ENCODE measurements at regions not wholly inside any gene's neighbourhood (a gene's known extent, or its start where the extent isn't known, plus 50 kb on each side); places are given as distances from the start of the nearest gene placed in this dataset.

DNA sequence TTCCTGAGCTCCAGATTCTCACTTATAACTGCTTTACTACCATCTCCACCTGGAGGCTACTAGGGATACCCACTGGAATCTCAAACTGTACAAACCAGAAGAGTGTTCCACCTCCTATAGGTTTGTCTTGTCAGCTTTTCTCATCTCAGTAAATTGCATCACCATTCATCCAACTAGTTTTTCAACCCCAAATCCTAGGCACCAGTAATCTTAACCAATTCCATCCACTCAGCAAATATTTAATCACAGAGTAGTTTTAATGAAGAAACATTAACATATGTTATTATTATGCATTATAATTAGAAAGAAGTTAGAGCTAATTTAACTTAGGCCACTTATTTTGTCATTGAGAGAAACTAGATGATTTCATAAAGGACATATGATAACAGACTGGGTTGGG, 635.0 kb downstream of the DCDC2C start:
- Histone ChIP-seq H3K9me3 (ENCODE audit: control insufficient read depth, insufficient read depth, low read length) (no peaks in the 10 kb centered on the region; the same call in 1 of the 2 replicates), H3K36me3 (ENCODE audit: insufficient read depth, low read length) (no peaks in the 10 kb centered on the region), H3K4me1 (ENCODE audit: insufficient read depth, low read length) (no peaks in the 10 kb centered on the region; the same call in 1 of the 2 replicates), H3K9ac (ENCODE audit: low read depth, low read length) (no peak overlapping the region)

DNA sequence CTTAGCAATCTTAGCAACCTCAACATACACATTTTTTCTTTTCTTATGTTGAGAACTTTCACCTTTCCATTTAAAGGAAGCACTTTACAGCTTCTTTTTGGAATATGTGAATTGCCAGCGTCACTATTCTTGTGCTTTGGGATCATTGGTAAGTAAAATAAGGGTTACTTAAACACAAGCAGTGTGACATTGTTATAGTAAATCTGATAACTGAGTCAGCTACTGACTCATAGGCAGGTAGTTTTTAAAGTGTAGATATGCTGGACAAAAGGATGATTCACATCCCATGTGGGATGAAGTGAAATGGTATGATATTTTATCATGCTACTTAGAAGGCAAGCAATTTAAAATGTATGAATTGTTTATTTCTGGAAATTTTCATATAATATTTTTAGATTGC, 637.2 kb downstream of the DCDC2C start:
- H3K9me3 ChIP-seq (ENCODE audit: control insufficient read depth, insufficient read depth, low read length), result no peaks in the 10 kb centered on the region; the same call in 1 of the 2 replicates
- no peaks in the 10 kb centered on the region; the same call in 1 of the 2 replicates for H3K4me1 ChIP-seq (ENCODE audit: insufficient read depth, low read length)
- H3K36me3 ChIP-seq (ENCODE audit: insufficient read depth, low read length), result no peaks in the 10 kb centered on the region
- H3K9ac ChIP-seq (ENCODE audit: low read depth, low read length), result no peak overlapping the region

DNA sequence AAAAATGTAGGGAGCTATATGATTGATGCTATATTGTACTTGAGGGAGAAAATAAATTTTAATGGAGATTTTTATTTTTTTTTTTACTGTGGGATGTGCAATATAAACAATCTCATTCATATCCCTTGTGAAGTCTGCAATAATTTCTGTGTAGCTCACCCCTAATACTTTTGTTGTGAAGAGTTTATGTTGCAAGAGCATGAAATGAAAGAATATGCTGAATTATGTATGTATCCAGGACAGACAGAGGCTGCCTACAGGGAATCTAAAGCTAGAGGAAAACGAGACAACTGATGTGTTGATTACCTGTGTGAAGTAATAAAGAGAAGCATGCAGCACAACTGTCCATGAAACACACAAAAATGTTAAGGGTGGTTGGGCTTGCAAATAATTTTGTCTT, 643.3 kb downstream of the DCDC2C start:
- Histone ChIP-seq H3K36me3 (ENCODE audit: insufficient read depth, low read length) (no peaks in the 10 kb centered on the region), H3K9ac (ENCODE audit: low read depth, low read length) (no peak overlapping the region), H3K9me3 (ENCODE audit: control insufficient read depth, insufficient read depth, low read length) (no peaks in the 10 kb centered on the region; the same call in 1 of the 2 replicates), H3K4me1 (ENCODE audit: insufficient read depth, low read length) (no peaks in the 10 kb centered on the region)

DNA sequence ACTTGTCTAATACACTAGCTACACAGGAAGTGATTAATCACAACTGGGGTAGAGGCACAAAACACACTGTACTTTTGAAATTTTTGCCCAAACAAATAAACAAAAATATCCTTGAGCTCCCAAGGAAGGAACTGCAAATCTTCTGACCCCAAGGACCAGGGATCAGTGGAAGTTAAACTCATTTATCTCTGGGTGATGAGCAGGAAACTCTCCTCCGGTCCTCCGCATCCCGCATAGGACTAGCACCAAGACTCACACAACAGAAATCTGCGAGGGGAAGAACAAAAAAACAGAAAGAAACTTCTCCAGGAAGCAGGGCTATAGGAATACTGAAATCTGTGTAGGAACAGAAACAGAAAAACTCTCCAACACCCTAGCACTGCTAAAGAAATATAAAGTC, 650.3 kb downstream of the DCDC2C start:
- H3K9me3 ChIP-seq (ENCODE audit: control insufficient read depth, insufficient read depth, low read length), result no peaks in the 10 kb centered on the region
- no peaks in the 10 kb centered on the region for H3K36me3 ChIP-seq (ENCODE audit: insufficient read depth, low read length)
- H3K9ac ChIP-seq (ENCODE audit: low read depth, low read length), result no peak overlapping the region
- H3K4me1 ChIP-seq (ENCODE audit: insufficient read depth, low read length), result no peaks in the 10 kb centered on the region

DNA sequence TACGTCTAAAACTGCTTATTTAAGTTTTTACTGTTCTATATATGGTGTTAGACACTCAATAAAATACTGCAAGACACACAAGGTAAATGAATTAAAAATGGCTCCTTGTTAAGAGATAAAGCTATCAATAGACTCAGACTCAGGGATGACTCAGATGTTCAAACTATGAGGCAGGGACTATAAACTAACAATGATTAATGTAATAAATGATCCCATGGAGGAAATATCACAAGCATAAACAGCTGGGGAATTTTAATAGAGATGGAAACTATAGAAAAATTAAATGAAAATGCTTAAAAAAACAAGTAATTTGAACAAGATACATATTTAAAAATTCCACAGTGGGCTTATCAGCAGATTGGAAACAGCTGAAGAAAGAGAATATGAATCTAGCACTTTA, 650.8 kb downstream of the DCDC2C start:
- Histone ChIP-seq H3K9ac (ENCODE audit: low read depth, low read length) (no peak overlapping the region), H3K36me3 (ENCODE audit: insufficient read depth, low read length) (no peaks in the 10 kb centered on the region), H3K4me1 (ENCODE audit: insufficient read depth, low read length) (no peaks in the 10 kb centered on the region), H3K9me3 (ENCODE audit: control insufficient read depth, insufficient read depth, low read length) (no peaks in the 10 kb centered on the region)

DNA sequence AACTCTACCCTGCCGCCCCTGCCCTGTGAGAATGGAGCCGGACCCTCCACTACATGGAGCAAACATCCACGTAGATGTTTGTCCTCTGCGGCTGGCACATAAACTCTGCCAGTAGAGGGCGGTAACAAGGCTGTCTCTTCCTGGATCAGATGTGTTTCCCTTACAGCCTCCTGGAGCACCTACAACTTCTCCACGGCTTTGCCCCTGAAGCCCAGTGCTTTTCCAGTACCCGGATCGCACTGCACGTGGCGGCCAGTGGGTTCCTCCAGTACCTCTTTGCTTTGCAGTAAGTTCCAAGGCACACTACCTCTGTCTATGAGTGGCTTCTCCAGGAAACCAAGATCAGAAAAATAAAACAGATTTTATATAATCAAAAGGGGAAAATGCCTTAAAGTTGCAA, 651.3 kb downstream of the DCDC2C start:
- H3K4me1 ChIP-seq (ENCODE audit: insufficient read depth, low read length), result no peaks in the 10 kb centered on the region
- H3K36me3 ChIP-seq (ENCODE audit: insufficient read depth, low read length), result no peaks in the 10 kb centered on the region
- no peak overlapping the region for H3K9ac ChIP-seq (ENCODE audit: low read depth, low read length)
- H3K9me3 ChIP-seq (ENCODE audit: control insufficient read depth, insufficient read depth, low read length), result no peaks in the 10 kb centered on the region

DNA sequence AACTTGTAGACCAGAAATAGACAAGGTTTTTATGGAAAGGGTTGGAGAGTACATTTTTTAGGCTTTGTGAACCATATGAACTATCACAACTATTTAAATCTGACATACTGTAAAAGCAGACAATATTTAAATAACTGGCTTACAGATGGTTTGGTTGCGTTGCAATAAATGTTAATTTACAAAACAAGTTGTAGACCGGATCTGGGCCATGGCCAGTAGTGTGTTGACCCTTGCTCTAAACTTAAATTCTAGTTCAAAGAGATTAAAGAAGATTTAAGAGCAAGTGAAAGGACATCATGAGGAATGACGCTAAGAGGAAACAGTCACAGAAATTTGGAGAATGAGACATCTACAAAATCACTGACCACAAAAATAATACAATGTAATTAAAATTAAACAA, 652.7 kb downstream of the DCDC2C start:
- Histone ChIP-seq H3K9me3 (ENCODE audit: control insufficient read depth, insufficient read depth, low read length) (no peaks in the 10 kb centered on the region), H3K4me1 (ENCODE audit: insufficient read depth, low read length) (no peaks in the 10 kb centered on the region), H3K9ac (ENCODE audit: low read depth, low read length) (no peak overlapping the region), H3K36me3 (ENCODE audit: insufficient read depth, low read length) (no peaks in the 10 kb centered on the region)

DNA sequence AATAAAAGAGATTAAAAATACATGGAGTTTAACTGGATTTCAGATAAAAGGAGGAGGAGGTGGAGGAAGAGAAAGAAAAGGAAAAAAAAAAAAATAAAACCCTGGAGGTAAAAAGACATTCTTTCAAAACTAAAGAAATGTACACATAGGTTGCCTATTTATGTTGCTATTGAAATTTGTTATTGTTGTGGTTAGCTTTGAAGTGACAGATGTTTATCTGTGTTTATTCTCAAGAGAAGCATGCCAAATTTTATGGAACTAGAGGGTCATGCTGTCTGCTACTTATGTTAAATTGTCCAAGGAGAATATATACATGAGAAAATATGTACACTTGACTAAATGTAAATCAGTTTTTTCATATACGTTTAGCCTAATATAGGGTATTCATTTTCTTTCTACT, 653.2 kb downstream of the DCDC2C start:
- no peaks in the 10 kb centered on the region for H3K36me3 ChIP-seq (ENCODE audit: insufficient read depth, low read length)
- H3K9me3 ChIP-seq (ENCODE audit: control insufficient read depth, insufficient read depth, low read length), result no peaks in the 10 kb centered on the region
- no peak overlapping the region for H3K9ac ChIP-seq (ENCODE audit: low read depth, low read length)
- no peaks in the 10 kb centered on the region for H3K4me1 ChIP-seq (ENCODE audit: insufficient read depth, low read length)

DNA sequence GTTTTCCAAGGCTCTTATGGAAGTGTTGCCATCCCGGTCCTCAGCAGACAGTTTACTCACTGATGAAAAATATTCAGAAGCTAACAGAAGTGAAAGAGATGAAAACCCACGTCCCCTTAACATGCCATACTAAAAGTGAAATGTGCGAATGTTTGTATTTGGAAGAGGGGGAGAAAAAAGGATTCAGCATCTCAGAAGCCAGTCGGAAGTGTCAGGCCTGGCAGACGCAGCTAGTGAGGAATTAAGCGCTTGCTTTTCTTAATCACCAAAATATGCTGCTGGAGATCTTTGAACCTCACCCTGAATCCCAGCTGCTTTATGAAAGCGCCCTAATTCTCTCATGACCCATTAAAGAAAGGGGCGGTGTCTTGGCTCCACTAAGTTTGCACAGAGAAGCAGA, 653.7 kb downstream of the DCDC2C start:
- Histone ChIP-seq H3K4me1 (ENCODE audit: insufficient read depth, low read length) (no peaks in the 10 kb centered on the region), H3K9ac (ENCODE audit: low read depth, low read length) (no peak overlapping the region), H3K9me3 (ENCODE audit: control insufficient read depth, insufficient read depth, low read length) (no peaks in the 10 kb centered on the region), H3K36me3 (ENCODE audit: insufficient read depth, low read length) (no peaks in the 10 kb centered on the region)

DNA sequence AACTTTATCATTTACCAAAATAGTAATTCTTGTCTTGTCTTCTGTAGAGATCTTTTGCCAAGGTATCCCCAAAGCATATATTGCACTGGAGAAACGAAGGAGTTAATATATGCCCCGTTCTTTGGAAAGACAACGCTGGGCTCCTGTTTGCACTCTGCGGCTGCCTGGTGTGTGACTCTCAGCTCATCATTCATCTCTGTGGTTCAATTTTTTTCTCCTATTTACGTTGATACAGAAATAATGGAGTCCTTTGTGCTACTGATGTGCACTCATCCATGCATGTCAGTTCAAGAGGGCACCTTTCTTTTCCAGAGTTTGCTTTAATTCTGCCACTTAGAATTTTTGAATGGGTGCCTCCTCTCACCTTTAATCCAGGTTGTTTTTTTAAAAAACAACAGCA, 655.5 kb downstream of the DCDC2C start:
- H3K4me1 ChIP-seq (ENCODE audit: insufficient read depth, low read length), result no peaks in the 10 kb centered on the region
- no peaks in the 10 kb centered on the region for H3K9me3 ChIP-seq (ENCODE audit: control insufficient read depth, insufficient read depth, low read length)
- H3K9ac ChIP-seq (ENCODE audit: low read depth, low read length), result no peak overlapping the region
- H3K36me3 ChIP-seq (ENCODE audit: insufficient read depth, low read length), result no peaks in the 10 kb centered on the region

DNA sequence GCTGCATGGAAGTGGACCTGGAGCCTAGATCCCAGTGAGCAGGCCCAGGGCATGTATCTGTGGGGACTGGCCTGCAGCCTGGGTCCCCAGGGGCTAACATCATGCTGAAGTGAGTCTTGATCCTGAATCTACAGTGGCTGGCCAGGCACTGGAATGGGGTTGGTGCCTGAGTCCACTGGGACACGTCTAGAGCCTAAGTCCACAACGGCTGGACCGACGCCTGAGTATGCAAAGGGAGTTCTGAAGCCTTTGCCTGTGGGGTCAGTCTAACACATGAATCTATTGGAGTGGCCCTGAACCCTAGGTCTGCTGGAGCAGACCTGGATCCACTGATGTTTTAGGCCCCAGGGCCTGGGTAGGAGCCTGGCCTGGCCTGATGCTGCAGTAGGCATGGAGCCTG, 665.5 kb downstream of the DCDC2C start:
- no peak overlapping the region for H3K9ac ChIP-seq (ENCODE audit: low read depth, low read length)
- H3K36me3 ChIP-seq (ENCODE audit: insufficient read depth, low read length), result no peaks in the 10 kb centered on the region
- no peaks in the 10 kb centered on the region for H3K4me1 ChIP-seq (ENCODE audit: insufficient read depth, low read length)
- peaks cover 6% of the 10 kb centered on the region for H3K9me3 ChIP-seq (ENCODE audit: control insufficient read depth, insufficient read depth, low read length)

DNA sequence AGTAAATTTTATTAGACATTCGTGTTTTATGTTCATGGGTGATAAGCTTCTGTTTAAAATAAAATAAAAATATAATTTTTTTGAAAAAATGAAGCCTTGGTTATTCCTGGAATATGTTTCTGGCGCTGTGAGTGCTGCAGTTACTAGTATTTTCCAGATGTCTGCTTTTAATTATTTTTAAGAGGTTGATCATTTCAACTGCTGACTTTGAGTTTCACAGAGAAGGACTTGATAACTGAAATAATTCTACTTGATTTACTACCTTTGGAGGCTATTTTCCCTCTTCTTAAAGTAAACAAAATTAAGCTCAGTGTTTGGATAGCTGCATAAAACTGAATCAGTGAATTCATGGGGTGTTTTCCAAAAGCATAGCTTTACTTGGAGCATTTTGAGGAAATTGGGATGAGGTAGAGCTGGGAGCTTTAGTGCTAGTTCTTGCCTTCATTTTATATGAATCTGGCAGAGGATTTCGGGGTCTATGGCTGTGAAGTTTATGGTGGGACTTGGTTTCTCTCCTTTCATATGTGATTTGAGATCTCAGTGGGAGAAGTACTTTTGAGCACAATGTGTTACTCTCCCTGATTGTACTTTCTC, 666.5 kb downstream of the DCDC2C start:
- Histone ChIP-seq H3K9me3 (ENCODE audit: control insufficient read depth, insufficient read depth, low read length) (peaks cover 6% of the 10 kb centered on the region), H3K36me3 (ENCODE audit: insufficient read depth, low read length) (no peaks in the 10 kb centered on the region), H3K9ac (ENCODE audit: low read depth, low read length) (no peak overlapping the region), H3K4me1 (ENCODE audit: insufficient read depth, low read length) (no peaks in the 10 kb centered on the region)

DNA sequence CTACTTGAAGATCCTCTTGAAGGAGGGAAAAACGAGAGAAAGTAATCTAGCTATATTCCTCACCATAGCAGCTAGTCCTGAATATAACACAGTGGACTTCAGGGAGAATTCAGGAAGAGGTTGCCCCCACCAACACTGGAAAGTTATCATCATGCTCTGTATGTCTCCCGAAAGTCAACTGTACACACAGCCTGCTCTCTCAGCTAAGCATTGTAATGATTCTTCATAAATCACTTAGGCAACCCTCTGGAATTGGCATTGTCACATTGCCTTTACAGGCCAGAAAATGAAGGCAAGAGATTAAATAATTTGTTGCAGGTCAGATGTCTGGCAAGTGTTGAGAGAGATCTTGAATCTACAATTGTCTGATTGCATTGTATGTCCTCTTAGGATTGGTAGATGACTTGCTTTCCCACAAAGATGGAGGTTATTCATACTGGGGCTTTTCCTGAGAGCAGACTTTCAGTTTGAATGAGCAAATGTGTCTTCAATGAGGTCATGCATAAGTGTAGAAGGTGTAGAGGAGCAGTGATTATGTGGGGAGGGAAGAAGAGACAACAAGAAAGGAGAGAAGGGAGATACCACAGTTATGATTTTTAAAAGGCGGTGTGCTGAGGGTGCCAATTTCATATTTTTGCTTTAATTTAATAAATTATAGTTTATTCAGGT, 667.2 kb downstream of the DCDC2C start:
- H3K4me1 ChIP-seq (ENCODE audit: insufficient read depth, low read length), result no peaks in the 10 kb centered on the region
- H3K36me3 ChIP-seq (ENCODE audit: insufficient read depth, low read length), result no peaks in the 10 kb centered on the region
- peaks cover 6% of the 10 kb centered on the region for H3K9me3 ChIP-seq (ENCODE audit: control insufficient read depth, insufficient read depth, low read length)
- H3K9ac ChIP-seq (ENCODE audit: low read depth, low read length), result no peak overlapping the region

DNA sequence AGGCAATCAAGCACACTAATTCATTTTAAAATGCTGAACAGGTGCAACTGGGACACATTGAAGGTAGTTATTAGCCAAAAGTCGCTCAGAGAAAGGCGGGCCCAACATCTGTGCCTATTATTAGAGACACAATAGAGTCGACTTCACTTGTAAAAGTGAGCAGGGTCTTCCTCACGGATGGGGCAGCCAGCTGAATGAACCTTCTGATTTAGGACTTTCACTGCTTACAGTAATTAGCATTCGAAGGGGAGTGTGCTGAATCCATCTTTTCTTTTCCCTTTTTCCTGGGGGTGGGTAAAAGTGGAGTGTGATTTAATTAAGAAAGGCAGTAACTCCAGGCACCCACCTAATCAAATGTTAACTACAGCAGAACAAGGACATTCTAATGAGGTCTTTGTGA, 677.7 kb downstream of the DCDC2C start:
- peaks cover 3% of the 10 kb centered on the region; the same call in 1 of the 2 replicates for H3K4me1 ChIP-seq (ENCODE audit: insufficient read depth, low read length)
- H3K9me3 ChIP-seq (ENCODE audit: control insufficient read depth, insufficient read depth, low read length), result no peaks in the 10 kb centered on the region
- no peaks in the 10 kb centered on the region for H3K36me3 ChIP-seq (ENCODE audit: insufficient read depth, low read length)
- H3K9ac ChIP-seq (ENCODE audit: low read depth, low read length), result no peak overlapping the region

DNA sequence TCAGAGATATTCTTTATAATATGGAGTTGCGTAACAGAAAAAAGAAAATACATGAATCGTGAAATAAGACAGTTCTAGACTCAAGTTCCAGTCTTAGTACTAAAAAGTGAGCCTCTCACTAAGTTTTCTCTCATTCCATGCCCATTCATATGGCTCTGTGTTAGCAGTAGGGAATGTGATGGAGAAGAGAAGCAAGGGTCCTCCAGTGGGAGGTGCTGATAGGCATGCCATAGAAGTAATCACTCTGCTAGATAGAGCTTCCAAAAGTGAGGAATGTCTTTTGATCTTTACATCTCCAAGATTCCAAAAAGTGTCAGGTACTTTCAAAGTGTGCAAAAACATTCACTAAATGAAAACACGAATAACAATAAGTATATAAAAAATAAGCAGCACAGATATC, 678.4 kb downstream of the DCDC2C start:
- no peaks in the 10 kb centered on the region for H3K36me3 ChIP-seq (ENCODE audit: insufficient read depth, low read length)
- H3K4me1 ChIP-seq (ENCODE audit: insufficient read depth, low read length), result peaks cover 3% of the 10 kb centered on the region; the same call in 1 of the 2 replicates
- H3K9ac ChIP-seq (ENCODE audit: low read depth, low read length), result no peak overlapping the region
- no peaks in the 10 kb centered on the region for H3K9me3 ChIP-seq (ENCODE audit: control insufficient read depth, insufficient read depth, low read length)

Data from ES-I3 (cell line).